Kidney (tissue), 13 donors: ENCODE measurements at regions not wholly inside any gene's neighbourhood (a gene's known extent, or its start where the extent isn't known, plus 50 kb on each side); places are given as distances from the start of the nearest gene placed in this dataset.

ENCODE experiments used
- DNase-seq, 5 donors: peaks; one replicate each; pipeline ENCODE4 v3.0.0-alpha.2; 2013 to 2020
- FAIRE-seq: peaks from 2 replicates; lab custom pipeline; 2012; peaks lifted over from hg19 to GRCh38; lab: Jason Lieb, UNC
- H3K27ac ChIP-seq, 2 donors: one replicate each; pipeline ENCODE4 v1.7.0; 2013; ENCODE audit warnings: low read depth in 2 of 2, low read length in 2 of 2, inconsistent platforms in 1 of 2
- H3K27me3 ChIP-seq: one replicate; pipeline ENCODE4 v1.7.1; 2013; ENCODE audit warnings: low read length, inconsistent platforms; ENCODE audit not compliant: control insufficient read depth, insufficient read depth
- H3K36me3 ChIP-seq, 3 donors: one replicate each; pipeline versions ENCODE4 v1.7.0 to v1.7.1; 2013; ENCODE audit warnings: low read length in 3 of 3, control low read depth in 1 of 3, inconsistent platforms in 1 of 3; ENCODE audit not compliant: insufficient read depth in 3 of 3, control insufficient read depth in 2 of 3
- H3K4me1 ChIP-seq, 3 donors: one replicate each; pipeline versions ENCODE4 v1.7.0 to v1.7.1; 2013; ENCODE audit warnings: low read length in 3 of 3, inconsistent platforms in 1 of 3, low read depth in 1 of 3; ENCODE audit not compliant: control insufficient read depth in 2 of 3, insufficient read depth in 2 of 3
- H3K4me3 ChIP-seq, 3 donors: one replicate each; pipeline versions ENCODE4 v1.7.0 to v1.8.1; 2013; ENCODE audit warnings: low read length in 3 of 3, control low read depth in 1 of 3, inconsistent platforms in 1 of 3
- H3K9ac ChIP-seq, 3 donors: one replicate each; pipeline versions ENCODE4 v1.7.0 to v1.7.1; 2013; ENCODE audit warnings: low read length in 3 of 3, control low read depth in 1 of 3, inconsistent platforms in 1 of 3
- H3K9me3 ChIP-seq, 3 donors: one replicate each; pipeline versions ENCODE4 v1.7.0 to v1.7.1; 2013; ENCODE audit warnings: low read length in 3 of 3, control low read depth in 1 of 3, inconsistent platforms in 1 of 3; ENCODE audit not compliant: control insufficient read depth in 2 of 3, insufficient read depth in 1 of 3
- intact Hi-C: fragments of 100-400 bp; cut with DNase I; formaldehyde crosslinking; loops from one replicate; pipeline ENCODE4 v1.11.1; 2022
- TF ChIP-seq, protein P1 (sequence below): IDR thresholded peaks from 3 replicates; pipeline ENCODE4 v1.5.1; 2012; ENCODE audit warnings: mild to moderate bottlenecking, moderate library complexity, borderline replicate concordance; ENCODE audit not compliant: insufficient read depth; ENCODE audit errors: extremely low read depth
- donor health status: control.
- donor health status: control.
- donor health status: control.
- donor health status: control.
- donor health status: control.
- donor health status: DM: yes; HTN: yes; CAD: no.
- donor health status: Normal renal cell carcinoma (clear cell type).

- Histone ChIP-seq H3K9ac (no peak overlapping the region), H3K9me3 (no peaks in the 10 kb centered on the region), H3K36me3 (no peaks in the 10 kb centered on the region), H3K27me3 (no peaks in the 10 kb centered on the region), H3K4me1 (no peaks in the 10 kb centered on the region), H3K4me3 (no peak overlapping the region), H3K27ac (no peak overlapping the region)
- TF ChIP-seq, protein P1, sequence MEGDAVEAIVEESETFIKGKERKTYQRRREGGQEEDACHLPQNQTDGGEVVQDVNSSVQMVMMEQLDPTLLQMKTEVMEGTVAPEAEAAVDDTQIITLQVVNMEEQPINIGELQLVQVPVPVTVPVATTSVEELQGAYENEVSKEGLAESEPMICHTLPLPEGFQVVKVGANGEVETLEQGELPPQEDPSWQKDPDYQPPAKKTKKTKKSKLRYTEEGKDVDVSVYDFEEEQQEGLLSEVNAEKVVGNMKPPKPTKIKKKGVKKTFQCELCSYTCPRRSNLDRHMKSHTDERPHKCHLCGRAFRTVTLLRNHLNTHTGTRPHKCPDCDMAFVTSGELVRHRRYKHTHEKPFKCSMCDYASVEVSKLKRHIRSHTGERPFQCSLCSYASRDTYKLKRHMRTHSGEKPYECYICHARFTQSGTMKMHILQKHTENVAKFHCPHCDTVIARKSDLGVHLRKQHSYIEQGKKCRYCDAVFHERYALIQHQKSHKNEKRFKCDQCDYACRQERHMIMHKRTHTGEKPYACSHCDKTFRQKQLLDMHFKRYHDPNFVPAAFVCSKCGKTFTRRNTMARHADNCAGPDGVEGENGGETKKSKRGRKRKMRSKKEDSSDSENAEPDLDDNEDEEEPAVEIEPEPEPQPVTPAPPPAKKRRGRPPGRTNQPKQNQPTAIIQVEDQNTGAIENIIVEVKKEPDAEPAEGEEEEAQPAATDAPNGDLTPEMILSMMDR = no peak
- intact Hi-C loops = no loop called here
- no peak for DNase-seq
- no peak for FAIRE-seq
These were observed 161.5 kb upstream of the DMAC1 start for GRCh38 chr9:7961076-7961475.

DNA sequence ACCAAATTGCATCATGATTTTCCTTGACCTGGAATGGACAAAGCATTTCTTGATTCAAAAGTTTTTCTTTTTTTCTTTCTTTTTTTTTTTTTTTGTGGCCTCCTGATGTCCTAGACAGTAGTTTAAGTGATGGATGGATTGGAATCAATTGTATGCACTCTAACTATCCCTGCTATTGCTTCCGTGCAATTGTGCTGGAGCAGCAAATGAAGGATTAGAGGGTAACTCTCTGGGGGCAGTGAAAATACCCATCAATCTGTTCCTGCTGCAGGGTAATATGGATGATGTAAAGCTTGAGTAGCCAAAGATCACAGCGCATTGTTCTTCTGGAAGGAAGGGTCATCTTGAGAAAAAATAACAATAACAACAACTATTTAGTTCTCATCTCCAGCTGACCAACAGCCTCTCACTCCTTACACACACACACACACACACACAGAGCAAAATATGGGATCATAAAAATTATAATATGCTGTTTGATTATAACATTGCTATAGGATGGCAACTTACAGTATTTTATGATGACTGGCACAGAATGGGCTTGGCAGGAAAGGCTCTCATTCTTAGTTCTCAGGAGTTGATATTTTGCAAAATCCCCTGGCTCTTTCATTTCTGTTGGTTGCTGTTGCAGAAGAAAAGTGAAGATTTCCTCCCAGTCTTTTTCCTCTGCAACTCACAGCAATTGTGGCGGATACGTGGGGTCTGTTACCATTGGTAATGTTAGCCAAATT is 160.9 kb upstream of the DMAC1 start:
- TF ChIP-seq, protein P1 = no peak
- FAIRE-seq (no peak), DNase-seq (no peak)
- Histone ChIP-seq H3K27me3 (no peaks in the 10 kb centered on the region), H3K27ac (no peak overlapping the region), H3K9me3 (no peaks in the 10 kb centered on the region), H3K36me3 (no peaks in the 10 kb centered on the region), H3K4me3 (no peak overlapping the region), H3K9ac (no peak overlapping the region), H3K4me1 (no peaks in the 10 kb centered on the region)
- intact Hi-C loops = no loop called here

DNA sequence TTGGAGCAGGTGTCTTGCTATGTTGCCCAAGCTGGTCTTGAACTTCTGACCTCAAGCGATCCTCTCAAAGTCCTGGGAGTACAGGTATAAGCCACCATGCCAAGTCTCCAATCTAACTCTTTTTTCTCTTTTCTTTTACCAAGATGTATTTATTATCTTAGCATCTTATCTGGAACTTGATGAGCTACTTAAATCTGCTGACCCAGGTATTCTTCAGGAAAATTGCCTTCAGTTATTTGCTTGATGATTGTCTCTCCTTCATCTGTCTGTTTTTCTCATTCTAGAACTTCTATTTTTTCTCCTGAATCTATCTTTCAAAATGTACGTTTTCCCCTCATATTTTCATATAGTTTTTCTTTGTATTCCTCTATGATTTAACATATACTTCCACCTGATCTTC is 158.2 kb upstream of the DMAC1 start:
- Histone ChIP-seq H3K9me3 (no peaks in the 10 kb centered on the region), H3K27me3 (no peaks in the 10 kb centered on the region), H3K4me3 (no peak overlapping the region), H3K27ac (no peak overlapping the region), H3K9ac (no peak overlapping the region), H3K4me1 (no peaks in the 10 kb centered on the region), H3K36me3 (no peaks in the 10 kb centered on the region)
- FAIRE-seq (no peak), DNase-seq (no peak)
- intact Hi-C loops = no loop called here
- TF ChIP-seq, protein P1 = no peak

DNA sequence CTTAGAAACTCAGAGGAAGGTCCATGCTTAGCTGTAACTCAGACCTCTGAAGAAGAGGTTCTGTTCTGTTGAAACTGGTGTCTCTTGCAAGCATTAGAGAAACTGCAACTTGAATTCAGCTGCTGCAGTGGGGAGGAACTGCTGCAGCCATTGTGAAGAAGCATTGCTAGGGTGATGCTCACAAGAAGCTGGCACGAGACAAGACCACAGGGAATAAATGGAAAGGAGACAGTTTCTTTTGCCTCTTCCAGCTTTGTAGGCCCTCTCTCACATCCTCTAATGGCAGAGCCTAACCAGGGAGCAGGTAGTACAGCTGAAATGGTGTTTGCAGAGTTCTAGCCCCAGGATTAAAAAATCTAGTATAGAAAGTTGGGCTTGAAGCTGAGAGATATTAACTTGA is 148.0 kb upstream of the DMAC1 start:
- no peak for FAIRE-seq
- intact Hi-C loops = no loop called here
- H3K36me3 ChIP-seq = no peaks in the 10 kb centered on the region
- no peak overlapping the region for H3K9ac ChIP-seq
- H3K4me1 ChIP-seq = no peaks in the 10 kb centered on the region
- no peaks in the 10 kb centered on the region for H3K9me3 ChIP-seq
- TF ChIP-seq, protein P1 = no peak
- no peak for DNase-seq
- H3K27ac ChIP-seq = no peak overlapping the region
- no peaks in the 10 kb centered on the region for H3K27me3 ChIP-seq
- H3K4me3 ChIP-seq = no peak overlapping the region
